GM08714 (cell line): ENCODE measurements at regions not wholly inside any gene's neighbourhood (a gene's known extent, or its start where the extent isn't known, plus 50 kb on each side); places are given as distances from the start of the nearest gene placed in this dataset.

Source experiments
- H3K4me3 ChIP-seq: fragments of 200-500 bp; sonication (Bioruptor generic); 2 replicates; pipeline ENCODE4 v1.5.1; 2014; ENCODE audit warnings: mild to moderate bottlenecking, low read length, inconsistent platforms
- ZNF274 ChIP-seq: IDR thresholded peaks from 2 replicates; pipeline ENCODE4 v1.6.1; 2012; ENCODE audit warnings: mild to moderate bottlenecking, low read depth, low read length

- no peak for TF ChIP-seq ZNF274
These were observed 543.3 kb upstream of the PKDCC start for GRCh38 chr2:41504532-41504931.

GRCh38 chr2:41510108-41510507, 537.7 kb upstream of the PKDCC start:
- H3K4me3 ChIP-seq = no peak overlapping the region
- TF ChIP-seq ZNF274 = no peak

More at GRCh38 chr2:41504532-41504931, 543.3 kb upstream of the PKDCC start:
- no peak overlapping the region for H3K4me3 ChIP-seq

- no peak for TF ChIP-seq ZNF274
- no peak overlapping the region for H3K4me3 ChIP-seq
These were observed 526.6 kb upstream of the PKDCC start for GRCh38 chr2:41521211-41521610.

GRCh38 chr2:41527525-41528323, 520.1 kb upstream of the PKDCC start:
- TF ChIP-seq ZNF274 = no peak
- no peak overlapping the region for H3K4me3 ChIP-seq

GRCh38 chr2:41535575-41535974, 512.2 kb upstream of the PKDCC start:
- H3K4me3 ChIP-seq = no peak overlapping the region
- no peak for TF ChIP-seq ZNF274

- TF ChIP-seq ZNF274 = no peak
- no peak overlapping the region for H3K4me3 ChIP-seq
These were observed 507.4 kb upstream of the PKDCC start for GRCh38 chr2:41540272-41540998.

- no peak overlapping the region for H3K4me3 ChIP-seq
- no peak for TF ChIP-seq ZNF274
These were observed 504.1 kb upstream of the PKDCC start for GRCh38 chr2:41543726-41544125.

- H3K4me3 ChIP-seq = no peak overlapping the region
- TF ChIP-seq ZNF274 = no peak
These were observed 503.1 kb upstream of the PKDCC start for GRCh38 chr2:41544709-41545108.

- TF ChIP-seq ZNF274 = no peak
- H3K4me3 ChIP-seq = no peak overlapping the region
These were observed 501.8 kb upstream of the PKDCC start for GRCh38 chr2:41546031-41546430.

- H3K4me3 ChIP-seq = no peak overlapping the region
- no peak for TF ChIP-seq ZNF274
These were observed 479.2 kb upstream of the PKDCC start for GRCh38 chr2:41568648-41569047.

- no peak overlapping the region for H3K4me3 ChIP-seq
- TF ChIP-seq ZNF274 = no peak
These were observed 475.7 kb upstream of the PKDCC start for GRCh38 chr2:41572154-41572553.

- no peak overlapping the region for H3K4me3 ChIP-seq
- TF ChIP-seq ZNF274 = no peak
These were observed 471.4 kb upstream of the PKDCC start for GRCh38 chr2:41576423-41576822.

- no peak overlapping the region for H3K4me3 ChIP-seq
These were observed 468.0 kb upstream of the PKDCC start for GRCh38 chr2:41579806-41580205.

GRCh38 chr2:41580806-41581205, 467.0 kb upstream of the PKDCC start:
- no peak for TF ChIP-seq ZNF274
- no peak overlapping the region for H3K4me3 ChIP-seq

More at GRCh38 chr2:41579806-41580205, 468.0 kb upstream of the PKDCC start:
- no peak for TF ChIP-seq ZNF274

GRCh38 chr2:41595240-41595639, 452.6 kb upstream of the PKDCC start:
- no peak overlapping the region for H3K4me3 ChIP-seq
- no peak for TF ChIP-seq ZNF274

GRCh38 chr2:41597680-41598079, 450.1 kb upstream of the PKDCC start:
- TF ChIP-seq ZNF274 = no peak
- no peak overlapping the region for H3K4me3 ChIP-seq
